DND-41 (cell line): ENCODE measurements at regions not wholly inside any gene's neighbourhood (a gene's known extent, or its start where the extent isn't known, plus 50 kb on each side); places are given as distances from the start of the nearest gene placed in this dataset.

ENCODE experiments used
- CTCF ChIP-seq: IDR thresholded peaks from 2 replicates; pipeline ENCODE4 v1.5.1; 2012; ENCODE audit warnings: borderline replicate concordance, low read length, moderate library complexity, mild to moderate bottlenecking; ENCODE audit not compliant: poor library complexity, severe bottlenecking; ENCODE audit errors: extremely low read depth
- EZH2 ChIP-seq: IDR thresholded peaks from 3 replicates; pipeline ENCODE4 v1.6.1; 2012; ENCODE audit warnings: borderline replicate concordance, low read depth, mild to moderate bottlenecking, moderate library complexity, low read length, inconsistent platforms; ENCODE audit not compliant: severe bottlenecking

- TF ChIP-seq CTCF (no peak), EZH2 (no peak)
Observed at GRCh38 chr5:39580702-39581453, 156.1 kb upstream of the DAB2 start.
